ENCODE measurements at regions not wholly inside any gene's neighbourhood (a gene's known extent, or its start where the extent isn't known, plus 50 kb on each side); places are given as distances from the start of the nearest gene placed in this dataset.

GRCh38 chr20:50292591-50293283, 102.1 kb downstream of the CEBPB start (continued):
- TF ChIP-seq GATA2 (CRISPR knock-in tag; IDR thresholded peaks at IDR 0.05) (no peak), BRF2 (IDR thresholded peaks at IDR 0.05; ENCODE audit: borderline replicate concordance, insufficient read depth, insufficient read length) (no peak), ZNF512 (tag; IDR thresholded peaks at IDR 0.05) (no peak), HES1 (IDR thresholded peaks at IDR 0.05; ENCODE audit: low read depth) (peak; percentile 80), SRSF9 (IDR thresholded peaks at IDR 0.05; ENCODE audit: borderline replicate concordance, low read depth, low read length) (no peak), HLTF (IDR thresholded peaks at IDR 0.05) (peak; percentile 32; the same call in 1 of the 2 replicates), PYGO2 (tag; IDR thresholded peaks at IDR 0.05) (peak; percentile 57; the same call in 1 of the 2 replicates), MCM7 (IDR thresholded peaks at IDR 0.05) (no peak), CBFA2T3 (IDR thresholded peaks at IDR 0.05) (peak; percentile 93), ZNF518B (CRISPR knock-in tag; IDR thresholded peaks at IDR 0.05) (no peak), GABPB2 (CRISPR knock-in tag; conservative IDR thresholded peaks at IDR 0.05) (no peak), ATF2 (CRISPR knock-in tag; IDR thresholded peaks at IDR 0.05) (no peak), HOXB6 (CRISPR knock-in tag; IDR thresholded peaks at IDR 0.05; ENCODE audit: borderline replicate concordance) (no peak), PURB (CRISPR knock-in tag; IDR thresholded peaks at IDR 0.05; ENCODE audit: low read depth) (no peak), ARID1B (IDR thresholded peaks at IDR 0.05) (peak; percentile 97), HNRNPUL1 (IDR thresholded peaks at IDR 0.05; ENCODE audit: low read length) (no peak), IRF1 (CRISPR knock-in tag; IDR thresholded peaks at IDR 0.05; ENCODE audit: borderline replicate concordance) (no peak; the same call in 1 of the 2 replicates), GATAD2A (IDR thresholded peaks at IDR 0.05) (peak; percentile 99), MAFK (IDR thresholded peaks at IDR 0.05; ENCODE audit: low read length) (peak; percentile 98)

All from K562 (cell line).